Smooth muscle cell (in vitro differentiated cells): ENCODE measurements at regions not wholly inside any gene's neighbourhood (a gene's known extent, or its start where the extent isn't known, plus 50 kb on each side); places are given as distances from the start of the nearest gene placed in this dataset.

Source experiments
- DNase-seq: peaks from one replicate; lab custom pipeline; 2025; ENCODE audit not compliant: unreplicated experiment; lab: John Stamatoyannopoulos, UW
- H2AFZ ChIP-seq: fragments of 200-600 bp; sonication (generic); 2 replicates; pipeline ENCODE4 v1.6.0; 2016; ENCODE audit warnings: antibody characterized with exemption, low read depth, mild to moderate bottlenecking
- H3F3A ChIP-seq: fragments of 200-600 bp; sonication (generic); 2 replicates; pipeline ENCODE4 v1.6.0; 2017; ENCODE audit warnings: antibody characterized with exemption, low read depth
- H3K27ac ChIP-seq: fragments of 200-600 bp; sonication (generic); 2 replicates; pipeline ENCODE4 v1.5.1; 2016; ENCODE audit warnings: low read depth, mild to moderate bottlenecking
- H3K27me3 ChIP-seq: fragments of 200-600 bp; sonication (generic); 2 replicates; pipeline ENCODE4 v1.6.1; 2016; ENCODE audit warnings: low read depth, mild to moderate bottlenecking
- H3K36me3 ChIP-seq: fragments of 200-600 bp; sonication (generic); 2 replicates; pipeline ENCODE4 v1.5.1; 2016; ENCODE audit warnings: low read depth
- H3K4me1 ChIP-seq: fragments of 200-600 bp; sonication (generic); 2 replicates; pipeline ENCODE4 v1.5.1; 2016; ENCODE audit warnings: low read depth
- H3K4me2 ChIP-seq: fragments of 200-600 bp; sonication (generic); 2 replicates; pipeline ENCODE4 v1.6.0; 2016; ENCODE audit warnings: mild to moderate bottlenecking
- H3K4me3 ChIP-seq: fragments of 200-600 bp; sonication (generic); 2 replicates; pipeline ENCODE4 v1.5.1; 2016; ENCODE audit warnings: mild to moderate bottlenecking
- H3K79me2 ChIP-seq: fragments of 200-600 bp; sonication (generic); 2 replicates; pipeline ENCODE4 v1.6.0; 2016; ENCODE audit warnings: low read depth, mild to moderate bottlenecking
- H3K9ac ChIP-seq: fragments of 200-600 bp; sonication (generic); 2 replicates; pipeline ENCODE4 v1.6.0; 2016; ENCODE audit warnings: low read depth
- H3K9me3 ChIP-seq: fragments of 200-600 bp; sonication (generic); replicated peaks from 2 replicates; pipeline ENCODE4 v1.5.1; 2016; ENCODE audit warnings: low read depth
- H4K20me1 ChIP-seq: fragments of 200-600 bp; sonication (generic); 2 replicates; pipeline ENCODE4 v1.6.0; 2016; ENCODE audit warnings: low read depth
- WGBS: methylation state at CpG from one replicate; pipeline ENCODE4 v1.1.7; 2016; ENCODE audit warnings: low lambda C conversion rate; 5-methylcytosine and 5-hydroxymethylcytosine counted together
- TF ChIP-seq, protein P1 (sequence below): fragments of 200-600 bp; sonication (generic); IDR thresholded peaks from 2 replicates; pipeline ENCODE4 v1.5.1; 2017; ENCODE audit warnings: borderline replicate concordance, mild to moderate bottlenecking, antibody characterized with exemption; ENCODE audit not compliant: insufficient read depth, poor library complexity, severe bottlenecking

DNA sequence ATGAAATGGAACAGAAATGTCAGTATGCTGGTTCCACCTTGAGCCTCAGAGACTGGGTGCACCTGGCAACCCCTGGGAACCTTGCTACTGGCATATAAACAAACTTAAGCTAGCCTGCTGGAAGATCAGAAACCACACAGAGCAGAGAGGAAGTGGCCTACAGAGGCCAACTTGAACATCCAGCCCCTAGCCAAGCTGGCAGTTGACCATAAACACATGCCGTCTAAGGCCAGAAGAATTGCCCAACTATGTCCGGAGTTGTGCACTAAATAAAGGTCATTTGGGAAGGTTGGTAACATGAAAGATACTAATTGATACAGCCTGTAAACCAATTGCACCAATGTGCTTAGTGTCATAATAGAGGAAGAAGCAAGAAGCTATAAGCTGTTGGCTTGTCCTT is 266.6 kb upstream of the BTBD3 start:
- no peaks in the 10 kb centered on the region for H3K9me3 ChIP-seq
- no peaks in the 10 kb centered on the region for H3K79me2 ChIP-seq
- no peaks in the 10 kb centered on the region for H4K20me1 ChIP-seq
- H3K27ac ChIP-seq: no peak overlapping the region
- no peak overlapping the region for H2AFZ ChIP-seq
- TF ChIP-seq, protein P1, sequence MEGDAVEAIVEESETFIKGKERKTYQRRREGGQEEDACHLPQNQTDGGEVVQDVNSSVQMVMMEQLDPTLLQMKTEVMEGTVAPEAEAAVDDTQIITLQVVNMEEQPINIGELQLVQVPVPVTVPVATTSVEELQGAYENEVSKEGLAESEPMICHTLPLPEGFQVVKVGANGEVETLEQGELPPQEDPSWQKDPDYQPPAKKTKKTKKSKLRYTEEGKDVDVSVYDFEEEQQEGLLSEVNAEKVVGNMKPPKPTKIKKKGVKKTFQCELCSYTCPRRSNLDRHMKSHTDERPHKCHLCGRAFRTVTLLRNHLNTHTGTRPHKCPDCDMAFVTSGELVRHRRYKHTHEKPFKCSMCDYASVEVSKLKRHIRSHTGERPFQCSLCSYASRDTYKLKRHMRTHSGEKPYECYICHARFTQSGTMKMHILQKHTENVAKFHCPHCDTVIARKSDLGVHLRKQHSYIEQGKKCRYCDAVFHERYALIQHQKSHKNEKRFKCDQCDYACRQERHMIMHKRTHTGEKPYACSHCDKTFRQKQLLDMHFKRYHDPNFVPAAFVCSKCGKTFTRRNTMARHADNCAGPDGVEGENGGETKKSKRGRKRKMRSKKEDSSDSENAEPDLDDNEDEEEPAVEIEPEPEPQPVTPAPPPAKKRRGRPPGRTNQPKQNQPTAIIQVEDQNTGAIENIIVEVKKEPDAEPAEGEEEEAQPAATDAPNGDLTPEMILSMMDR: no peak
- no peaks in the 10 kb centered on the region for H3K27me3 ChIP-seq
- no peaks in the 10 kb centered on the region for H3K36me3 ChIP-seq
- H3F3A ChIP-seq: no peaks in the 10 kb centered on the region
- H3K4me3 ChIP-seq: no peak overlapping the region
- DNase-seq: no peak
- 91% methylated on average over 2 of the region's 2 CpGs for WGBS
- H3K4me1 ChIP-seq: no peaks in the 10 kb centered on the region
- no peak overlapping the region for H3K4me2 ChIP-seq
- no peak overlapping the region for H3K9ac ChIP-seq

DNA sequence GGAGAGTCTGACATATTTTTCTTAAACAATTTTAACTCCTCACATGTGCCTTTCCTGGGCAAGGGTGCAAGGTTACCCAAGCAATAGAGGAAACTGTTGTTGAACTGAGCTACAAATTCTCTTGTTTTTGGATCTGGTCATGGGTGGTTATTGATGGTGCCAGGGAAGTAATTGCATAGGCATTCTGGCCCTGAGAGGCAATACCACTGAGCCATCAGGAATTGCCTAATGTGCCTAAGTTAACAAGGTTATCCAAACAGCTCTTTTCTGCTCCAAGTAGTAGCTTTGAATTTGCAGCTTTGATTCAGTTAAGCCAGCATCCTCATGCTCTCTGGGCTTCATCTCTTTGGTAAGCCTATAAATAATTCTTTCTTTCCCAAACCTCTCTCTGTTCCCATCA is 266.0 kb upstream of the BTBD3 start:
- Histone ChIP-seq H3K27me3 (no peaks in the 10 kb centered on the region), H2AFZ (no peak overlapping the region), H4K20me1 (no peaks in the 10 kb centered on the region), H3K4me2 (no peak overlapping the region), H3K4me3 (no peak overlapping the region), H3K9me3 (no peaks in the 10 kb centered on the region), H3K36me3 (no peaks in the 10 kb centered on the region), H3K79me2 (no peaks in the 10 kb centered on the region), H3K4me1 (no peaks in the 10 kb centered on the region), H3F3A (no peaks in the 10 kb centered on the region), H3K27ac (no peak overlapping the region), H3K9ac (no peak overlapping the region)
- TF ChIP-seq, protein P1: no peak
- DNase-seq: no peak

DNA sequence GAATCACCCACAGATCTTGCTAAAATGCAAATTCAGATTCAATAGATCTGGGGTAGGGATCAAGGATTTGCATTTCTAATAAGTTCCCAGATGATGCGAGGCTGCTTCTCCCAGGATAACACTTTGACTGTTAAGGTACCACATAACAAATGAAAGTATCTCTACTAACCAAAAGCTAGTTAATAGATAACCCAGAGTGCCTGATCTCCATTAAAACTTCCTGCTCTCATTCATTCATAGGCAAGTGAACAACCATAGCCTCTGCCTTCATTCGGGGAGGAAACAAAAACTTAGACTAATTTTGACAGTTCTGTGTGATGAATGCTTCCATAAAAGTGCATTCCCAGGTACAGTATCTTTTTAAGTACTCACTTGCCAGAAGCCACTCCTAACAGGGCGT is 265.6 kb upstream of the BTBD3 start:
- no peaks in the 10 kb centered on the region for H3K4me1 ChIP-seq
- no peak overlapping the region for H3K27ac ChIP-seq
- DNase-seq: no peak
- no peaks in the 10 kb centered on the region for H4K20me1 ChIP-seq
- no peak overlapping the region for H3K4me2 ChIP-seq
- no peaks in the 10 kb centered on the region for H3K36me3 ChIP-seq
- H3K9me3 ChIP-seq: no peaks in the 10 kb centered on the region
- 72% methylated on average over 3 of the region's 3 CpGs for WGBS
- H2AFZ ChIP-seq: no peak overlapping the region
- no peaks in the 10 kb centered on the region for H3F3A ChIP-seq
- TF ChIP-seq, protein P1: no peak
- H3K27me3 ChIP-seq: no peaks in the 10 kb centered on the region
- no peaks in the 10 kb centered on the region for H3K79me2 ChIP-seq
- H3K9ac ChIP-seq: no peak overlapping the region
- H3K4me3 ChIP-seq: no peak overlapping the region

DNA sequence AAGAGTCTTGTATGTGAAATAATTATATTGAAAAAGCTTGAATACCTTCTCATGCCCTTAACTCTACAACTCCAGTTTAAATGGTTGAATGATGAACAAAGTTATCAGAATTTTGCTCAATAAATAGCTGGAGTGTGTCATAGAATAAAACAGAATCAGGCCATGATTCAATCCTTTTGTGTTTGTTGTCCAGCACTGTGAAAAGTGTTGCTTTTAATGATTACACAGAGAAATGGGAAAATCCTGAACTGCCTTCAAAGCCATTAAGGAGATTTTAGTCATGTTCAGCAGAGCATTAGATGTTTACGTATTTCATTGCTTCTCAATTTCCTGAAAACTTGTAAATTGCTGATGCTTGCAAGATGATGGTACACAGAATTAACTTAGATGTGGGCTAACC is 262.9 kb upstream of the BTBD3 start:
- TF ChIP-seq, protein P1: no peak
- 92% methylated on average over 1 of the region's 1 CpG for WGBS
- no peaks in the 10 kb centered on the region for H3F3A ChIP-seq
- H3K79me2 ChIP-seq: no peaks in the 10 kb centered on the region
- H3K4me2 ChIP-seq: no peak overlapping the region
- H2AFZ ChIP-seq: no peak overlapping the region
- no peaks in the 10 kb centered on the region for H3K9me3 ChIP-seq
- DNase-seq: no peak
- no peak overlapping the region for H3K9ac ChIP-seq
- no peaks in the 10 kb centered on the region for H4K20me1 ChIP-seq
- H3K27ac ChIP-seq: no peak overlapping the region
- H3K4me1 ChIP-seq: no peaks in the 10 kb centered on the region
- H3K4me3 ChIP-seq: no peak overlapping the region
- no peaks in the 10 kb centered on the region for H3K36me3 ChIP-seq
- no peaks in the 10 kb centered on the region for H3K27me3 ChIP-seq
